GM18867 (cell line): ENCODE measurements at regions not wholly inside any gene's neighbourhood (a gene's known extent, or its start where the extent isn't known, plus 50 kb on each side); places are given as distances from the start of the nearest gene placed in this dataset.
"Not testable (repeated sequence)": the region's sequence is repeated elsewhere in the genome, so short reads cannot be mapped to it uniquely, and the experiment has no call there.

Source experiments
- ATAC-seq: cut with Tn5 transposase; IDR thresholded peaks from one replicate; pipeline ENCODE4 v1.9.1; 2021; ENCODE audit warnings: mild to moderate bottlenecking, moderate library complexity; ENCODE audit not compliant: unreplicated experiment

DNA sequence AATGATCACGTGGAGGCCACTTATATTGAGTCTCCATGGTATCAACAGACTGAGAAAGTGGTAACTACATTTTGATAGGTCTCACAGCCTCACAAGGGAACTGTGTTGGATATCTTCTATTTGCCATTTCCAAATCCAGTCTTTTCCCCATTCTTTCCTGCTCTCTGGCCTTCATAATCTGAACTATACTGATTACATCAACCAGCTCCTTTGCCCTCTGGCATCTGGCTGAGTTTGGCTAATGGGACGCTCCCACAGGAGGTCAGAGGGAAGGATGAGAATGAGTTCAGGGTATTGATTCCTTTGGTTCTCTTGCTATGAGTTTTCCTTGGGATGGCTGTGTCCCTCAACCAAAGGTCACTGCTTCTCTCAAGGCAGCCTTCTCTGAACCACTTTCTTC lies 152.6 kb downstream of the RTL9 start:
- no peak for ATAC-seq

DNA sequence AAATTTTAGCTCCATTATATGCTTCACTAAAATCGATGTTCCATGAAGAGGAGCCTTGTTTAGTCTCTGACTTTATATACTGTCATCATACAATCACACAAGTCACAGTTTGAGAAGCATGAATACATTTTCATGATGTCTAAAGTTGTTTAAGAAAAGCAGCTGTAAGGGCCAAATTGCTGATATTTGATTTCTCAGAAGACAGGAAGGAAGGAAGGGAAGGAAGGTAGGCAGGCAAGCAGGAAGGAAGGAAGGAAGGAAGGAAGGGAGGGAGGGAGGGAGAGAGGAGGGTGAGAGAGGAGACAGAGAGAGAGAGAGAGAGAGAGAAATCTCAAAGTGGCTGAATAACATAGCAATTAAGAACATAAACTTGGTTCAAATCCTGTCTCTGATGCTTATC lies 153.7 kb downstream of the RTL9 start:
- no peak for ATAC-seq

DNA sequence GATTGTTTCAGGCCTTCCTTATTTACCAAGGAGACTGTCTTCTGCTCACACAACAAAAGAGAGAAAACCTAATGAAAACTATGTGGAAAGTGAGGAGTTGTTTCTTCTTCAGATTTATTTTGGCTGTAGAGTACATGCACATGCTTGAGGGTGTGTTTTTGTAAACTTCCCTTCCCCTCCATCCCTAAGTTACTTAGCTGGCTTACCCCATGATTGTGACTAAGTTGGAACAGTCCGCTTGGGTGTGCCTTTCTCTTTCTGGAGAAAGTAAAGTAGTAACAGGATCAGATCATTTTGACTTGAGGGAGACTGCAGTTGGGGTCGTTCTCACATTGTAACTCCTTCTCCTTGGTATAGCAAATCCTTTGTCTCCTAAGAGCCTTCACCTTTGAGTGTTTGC lies 155.9 kb downstream of the RTL9 start:
- ATAC-seq, result no peak

- ATAC-seq, result no peak
Measured at GRCh38 chrX:110519501-110519900, 160.9 kb downstream of the RTL9 start.

- ATAC-seq, result no peak
Measured at GRCh38 chrX:110519906-110520452, 161.3 kb downstream of the RTL9 start.

- ATAC-seq, result not testable (repeated sequence)
Measured at GRCh38 chrX:110520652-110521051, 162.0 kb downstream of the RTL9 start.

DNA sequence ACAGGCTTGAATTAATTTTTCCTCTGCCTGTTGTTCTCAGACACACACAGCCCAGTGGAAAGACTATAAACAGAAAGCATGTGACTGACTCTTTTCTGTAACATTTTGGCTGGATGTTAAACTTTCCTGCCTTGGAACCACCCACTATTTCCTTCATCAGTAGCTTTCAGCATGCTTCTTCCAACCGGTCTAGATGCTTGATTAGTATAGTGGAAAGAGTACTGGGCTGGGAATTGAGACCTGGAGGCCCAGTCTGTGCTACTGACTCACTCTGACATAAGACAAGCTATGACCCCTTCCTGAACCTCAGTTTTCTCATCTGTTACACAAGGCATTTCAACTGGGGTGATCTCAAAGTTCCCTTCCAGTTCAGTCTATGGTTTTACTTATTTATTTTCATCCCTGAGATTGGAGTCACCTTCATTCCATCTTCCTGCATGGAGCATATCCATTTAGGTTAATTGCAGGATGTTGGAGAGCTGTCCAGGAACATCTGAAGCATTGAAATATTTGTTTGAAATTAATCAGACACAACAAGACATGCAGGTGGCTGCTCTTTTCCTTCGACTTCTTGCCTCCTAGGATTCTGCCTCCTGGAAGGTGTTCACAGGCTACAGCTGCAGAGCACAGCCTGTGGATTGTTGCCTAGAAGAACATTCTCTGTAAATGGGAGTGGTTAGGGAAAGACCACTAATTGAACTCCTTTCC lies 173.4 kb downstream of the RTL9 start:
- no peak for ATAC-seq

DNA sequence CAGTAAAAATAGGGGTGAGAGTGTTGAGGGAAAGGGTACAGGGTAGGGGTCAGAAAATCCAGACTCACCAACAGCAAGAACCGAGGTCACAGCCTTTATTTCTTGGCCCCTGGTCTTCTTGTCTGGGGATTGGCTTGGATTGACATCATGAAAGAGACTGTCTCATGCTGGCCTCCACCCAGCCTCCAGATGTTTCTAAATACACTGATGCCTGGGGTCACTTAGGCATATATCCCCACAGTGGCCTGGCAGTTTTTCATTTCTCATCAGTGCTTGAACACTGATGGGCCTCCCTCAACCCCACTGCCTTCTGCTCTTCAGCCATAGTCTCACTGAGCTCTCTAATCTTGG lies 173.9 kb downstream of the RTL9 start:
- ATAC-seq, result no peak

GRCh38 chrX:110536816-110537215 lies 178.2 kb downstream of the RTL9 start:
- no peak for ATAC-seq

DNA sequence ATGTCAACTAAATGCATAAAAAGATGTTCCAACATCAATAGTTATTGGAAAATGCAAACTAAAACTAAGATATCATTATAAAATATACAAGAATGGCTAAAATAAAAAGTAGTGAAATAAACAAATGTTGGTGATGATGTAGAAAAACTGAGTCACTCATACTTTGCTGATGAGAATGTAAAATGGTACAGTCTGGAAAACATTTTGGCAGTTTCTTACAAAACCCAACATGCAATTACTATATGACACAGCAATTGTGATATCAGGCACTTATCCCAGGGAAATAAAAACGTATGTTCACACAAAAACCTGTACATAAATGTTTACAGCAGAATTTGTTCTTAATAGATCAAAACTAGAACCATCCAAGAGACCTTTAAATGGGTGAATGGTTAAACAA lies 182.6 kb downstream of the RTL9 start:
- ATAC-seq, result no peak

DNA sequence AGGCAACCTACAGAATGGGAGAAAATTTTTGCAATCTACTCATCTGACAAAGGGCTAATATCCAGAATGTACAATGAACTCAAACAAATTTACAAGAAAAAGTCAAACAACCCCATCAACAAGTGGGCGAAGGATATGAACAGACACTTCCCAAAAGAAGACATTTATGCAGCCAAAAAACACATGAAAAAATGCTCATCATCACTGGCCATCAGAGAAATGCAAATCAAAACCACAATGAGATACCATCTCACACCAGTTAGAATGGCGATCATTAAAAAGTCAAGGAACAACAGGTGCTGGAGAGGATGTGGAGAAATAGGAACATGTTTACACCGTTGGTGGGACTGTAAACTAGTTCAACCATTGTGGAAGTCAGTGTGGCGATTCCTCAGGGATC lies 192.2 kb downstream of the RTL9 start:
- ATAC-seq, result not testable (repeated sequence)

DNA sequence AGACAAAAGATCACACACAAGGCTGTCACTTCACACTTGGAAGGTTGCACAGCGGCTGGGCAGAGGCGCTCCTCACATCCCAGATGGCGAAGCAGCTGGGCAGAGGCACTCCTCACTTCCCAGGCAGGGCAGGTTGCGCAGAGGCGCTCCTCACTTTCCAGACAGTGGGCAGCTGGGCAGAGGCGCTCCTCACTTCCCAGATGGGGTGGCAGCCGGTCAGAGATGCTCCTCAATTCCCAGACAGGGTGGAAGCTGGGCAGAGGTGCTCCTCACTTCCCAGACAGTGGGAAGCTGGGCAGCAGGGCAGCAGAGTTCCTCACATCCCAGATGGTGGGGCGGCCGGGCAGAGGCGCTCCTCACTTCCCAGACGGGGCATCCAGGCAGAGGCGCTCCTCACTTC lies 199.2 kb downstream of the RTL9 start:
- no peak for ATAC-seq

GRCh38 chrX:110558406-110558805 lies 199.8 kb downstream of the RTL9 start:
- no peak for ATAC-seq

- no peak for ATAC-seq
Measured at GRCh38 chrX:110561034-110561433, 202.4 kb downstream of the RTL9 start.

DNA sequence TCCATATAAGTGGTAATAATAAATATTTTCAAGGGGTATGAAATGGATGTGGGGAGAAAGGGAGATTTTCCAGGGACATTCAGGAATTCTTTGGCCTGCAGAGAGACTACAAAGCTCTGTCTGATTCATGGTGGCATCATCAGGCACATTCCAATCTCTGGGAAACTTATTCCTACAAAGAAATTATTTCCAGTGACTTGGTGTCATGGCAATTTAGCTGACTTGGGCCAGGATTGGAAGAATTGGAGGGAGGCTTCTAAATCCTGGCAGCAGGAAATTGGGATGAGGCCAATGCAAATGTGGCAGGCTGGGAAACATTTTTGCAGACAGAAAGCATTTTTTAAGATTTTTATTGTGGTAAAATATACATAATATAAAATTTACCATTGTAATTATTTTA lies 204.6 kb downstream of the RTL9 start:
- ATAC-seq, result no peak

- no peak for ATAC-seq
Measured at GRCh38 chrX:110568441-110568840, 209.8 kb downstream of the RTL9 start.

GRCh38 chrX:110569506-110569905 lies 210.9 kb downstream of the RTL9 start:
- ATAC-seq, result no peak

DNA sequence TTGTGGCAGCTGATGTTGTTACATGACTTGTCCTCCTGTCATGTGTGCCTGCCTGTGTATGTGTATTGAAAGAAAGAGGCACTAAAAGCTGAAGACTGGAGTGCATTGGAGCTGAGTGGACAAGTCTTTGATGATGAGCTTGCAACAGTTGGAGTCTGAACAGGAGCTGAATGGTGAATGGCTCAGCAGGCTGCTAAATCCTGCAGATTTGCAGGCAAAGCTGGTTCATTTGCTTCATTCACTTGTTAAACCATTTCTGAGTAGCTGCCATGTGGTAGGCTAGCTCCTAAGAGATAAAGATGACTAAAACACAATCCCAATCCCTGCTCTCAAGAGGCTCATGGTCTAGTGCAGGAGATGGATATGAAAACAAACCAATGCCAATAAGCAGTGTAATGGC lies 217.3 kb downstream of the CHRDL1 start:
- no peak for ATAC-seq

- no peak for ATAC-seq
Measured at GRCh38 chrX:110584083-110584482, 211.5 kb downstream of the CHRDL1 start.

GRCh38 chrX:110588164-110588563 lies 207.5 kb downstream of the CHRDL1 start:
- no peak for ATAC-seq

DNA sequence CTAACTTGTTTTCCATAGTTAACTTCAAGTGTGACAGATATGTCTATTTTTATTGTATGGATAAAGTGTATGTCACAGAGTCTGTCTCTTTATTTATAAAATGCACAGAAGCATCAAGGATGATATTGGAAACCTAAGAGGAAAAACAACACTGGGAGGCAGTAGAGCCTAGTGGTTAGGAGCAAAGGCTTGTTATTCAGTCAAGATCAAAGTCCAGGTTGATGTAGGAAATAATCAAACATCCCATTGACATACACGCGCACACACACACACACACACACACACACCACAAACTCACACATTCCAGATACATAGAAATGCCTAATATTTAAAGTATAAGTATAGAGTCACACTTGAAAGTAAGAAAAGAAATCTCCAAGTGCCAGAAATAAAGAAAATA lies 206.8 kb downstream of the CHRDL1 start:
- no peak for ATAC-seq

GRCh38 chrX:110600745-110601310 lies 194.8 kb downstream of the CHRDL1 start:
- no peak for ATAC-seq

DNA sequence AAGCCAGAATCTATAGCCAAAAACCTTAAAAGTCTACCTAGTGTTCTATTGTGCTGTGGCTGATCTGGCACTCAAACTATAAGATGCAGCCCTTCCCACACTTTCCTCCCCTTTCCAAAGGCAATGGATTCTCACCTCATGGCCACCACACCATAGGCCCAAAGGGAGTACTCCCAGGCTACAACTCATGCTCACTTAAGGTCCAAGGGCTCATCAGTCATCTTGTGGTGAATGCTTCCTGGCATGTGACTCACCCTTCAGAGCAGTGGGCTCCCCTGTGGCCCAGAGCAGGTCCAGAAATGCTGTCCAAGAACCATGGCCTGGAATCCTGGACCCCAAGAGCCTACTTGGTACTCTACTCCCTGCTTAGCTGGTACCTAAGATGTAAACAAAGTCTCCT lies 181.0 kb downstream of the CHRDL1 start:
- ATAC-seq, result no peak
